SK-N-MC (cell line): ENCODE measurements at regions not wholly inside any gene's neighbourhood (a gene's known extent, or its start where the extent isn't known, plus 50 kb on each side); places are given as distances from the start of the nearest gene placed in this dataset.

Experiments used
- EZH2 ChIP-seq: fragments of 200-600 bp; sonication (generic); IDR thresholded peaks from one replicate; pipeline ENCODE4 v1.6.1; 2017; ENCODE audit warnings: antibody characterized with exemption
- POLR2AphosphoS5 ChIP-seq: IDR thresholded peaks from 2 replicates; pipeline ENCODE4 v1.6.1; 2012; ENCODE audit warnings: mild to moderate bottlenecking, low read depth, low read length, borderline replicate concordance

DNA sequence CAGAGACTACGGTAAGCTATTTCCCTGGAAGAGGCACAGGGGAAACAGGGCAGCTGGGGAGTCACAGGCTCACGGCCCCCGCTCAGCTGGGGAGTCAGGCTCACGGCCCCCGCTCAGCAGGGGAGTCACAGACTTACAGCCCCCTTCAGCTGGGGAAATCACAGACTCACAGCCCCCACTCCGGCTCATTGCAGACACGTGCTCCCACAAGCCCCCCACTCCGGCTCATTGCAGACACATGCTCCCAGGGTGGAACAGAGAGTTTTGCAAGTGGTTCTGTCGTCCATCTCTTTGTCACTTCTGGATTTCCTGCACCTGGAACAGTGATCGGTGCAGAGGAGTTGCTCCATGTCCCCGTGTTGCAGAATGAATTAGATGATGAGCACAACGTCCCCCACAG lies 405.5 kb downstream of the CDH26 start:
- TF ChIP-seq EZH2 (no peak), POLR2AphosphoS5 (no peak)
